ENCODE measurements at regions not wholly inside any gene's neighbourhood (a gene's known extent, or its start where the extent isn't known, plus 50 kb on each side); places are given as distances from the start of the nearest gene placed in this dataset.

DNA sequence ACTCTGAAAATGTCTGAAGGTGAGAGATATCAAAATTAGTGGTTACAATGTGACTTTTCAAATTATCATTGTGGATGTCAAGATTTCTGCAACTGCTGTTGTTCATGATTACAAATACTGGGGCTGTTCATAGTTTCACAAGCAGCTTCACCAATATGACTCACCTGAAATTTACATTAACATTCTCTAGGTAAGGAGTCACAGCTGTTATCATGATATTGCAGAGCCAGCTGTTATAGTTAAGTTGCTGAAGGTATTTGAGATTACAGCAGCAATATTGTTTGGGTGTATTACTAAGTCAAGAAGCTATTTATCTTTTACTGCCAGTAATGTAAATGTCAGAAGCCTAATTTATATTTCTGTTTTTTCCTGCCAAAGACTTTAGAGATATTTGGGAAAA lies 140.0 kb downstream of the MC4R start:
- no peak for DNase-seq (ENCODE audit: low spot score)
- Histone ChIP-seq H3K27ac (ENCODE audit: low read depth, low read length, poor library complexity, severe bottlenecking) (no peak overlapping the region), H3K36me3 (ENCODE audit: insufficient read depth, low read length, poor library complexity, severe bottlenecking) (no peaks in the 10 kb centered on the region), H3K9me3 (ENCODE audit: low read depth, low read length, poor library complexity, severe bottlenecking) (no peaks in the 10 kb centered on the region), H3K4me1 (ENCODE audit: insufficient read depth, low read length, poor library complexity, severe bottlenecking) (no peaks in the 10 kb centered on the region), H3K4me3 (ENCODE audit: low read depth, low read length, poor library complexity, severe bottlenecking) (no peak overlapping the region), H3K27me3 (replicated peaks; ENCODE audit: insufficient read depth, low read depth, low read length, poor library complexity) (peaks cover 64% of the 10 kb centered on the region)
- BruUV-seq (replicated peaks), result no TSS peak
- POLR2A ChIA-PET (ENCODE audit: low non-redundant PET), result no interaction called here
- CTCF ChIA-PET, result no interaction called here
- TF ChIP-seq, protein P1, sequence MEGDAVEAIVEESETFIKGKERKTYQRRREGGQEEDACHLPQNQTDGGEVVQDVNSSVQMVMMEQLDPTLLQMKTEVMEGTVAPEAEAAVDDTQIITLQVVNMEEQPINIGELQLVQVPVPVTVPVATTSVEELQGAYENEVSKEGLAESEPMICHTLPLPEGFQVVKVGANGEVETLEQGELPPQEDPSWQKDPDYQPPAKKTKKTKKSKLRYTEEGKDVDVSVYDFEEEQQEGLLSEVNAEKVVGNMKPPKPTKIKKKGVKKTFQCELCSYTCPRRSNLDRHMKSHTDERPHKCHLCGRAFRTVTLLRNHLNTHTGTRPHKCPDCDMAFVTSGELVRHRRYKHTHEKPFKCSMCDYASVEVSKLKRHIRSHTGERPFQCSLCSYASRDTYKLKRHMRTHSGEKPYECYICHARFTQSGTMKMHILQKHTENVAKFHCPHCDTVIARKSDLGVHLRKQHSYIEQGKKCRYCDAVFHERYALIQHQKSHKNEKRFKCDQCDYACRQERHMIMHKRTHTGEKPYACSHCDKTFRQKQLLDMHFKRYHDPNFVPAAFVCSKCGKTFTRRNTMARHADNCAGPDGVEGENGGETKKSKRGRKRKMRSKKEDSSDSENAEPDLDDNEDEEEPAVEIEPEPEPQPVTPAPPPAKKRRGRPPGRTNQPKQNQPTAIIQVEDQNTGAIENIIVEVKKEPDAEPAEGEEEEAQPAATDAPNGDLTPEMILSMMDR (conservative IDR thresholded peaks at IDR 0.05; ENCODE audit: low read depth, low read length), result no peak
- TF ChIP-seq EZH2 (IDR thresholded peaks at IDR 0.05; ENCODE audit: borderline replicate concordance, low read depth, low read length, poor library complexity, severe bottlenecking), result no peak
- intact Hi-C loops (cut with micrococcal nuclease; ENCODE audit: unreplicated experiment), result no loop called here

DNA sequence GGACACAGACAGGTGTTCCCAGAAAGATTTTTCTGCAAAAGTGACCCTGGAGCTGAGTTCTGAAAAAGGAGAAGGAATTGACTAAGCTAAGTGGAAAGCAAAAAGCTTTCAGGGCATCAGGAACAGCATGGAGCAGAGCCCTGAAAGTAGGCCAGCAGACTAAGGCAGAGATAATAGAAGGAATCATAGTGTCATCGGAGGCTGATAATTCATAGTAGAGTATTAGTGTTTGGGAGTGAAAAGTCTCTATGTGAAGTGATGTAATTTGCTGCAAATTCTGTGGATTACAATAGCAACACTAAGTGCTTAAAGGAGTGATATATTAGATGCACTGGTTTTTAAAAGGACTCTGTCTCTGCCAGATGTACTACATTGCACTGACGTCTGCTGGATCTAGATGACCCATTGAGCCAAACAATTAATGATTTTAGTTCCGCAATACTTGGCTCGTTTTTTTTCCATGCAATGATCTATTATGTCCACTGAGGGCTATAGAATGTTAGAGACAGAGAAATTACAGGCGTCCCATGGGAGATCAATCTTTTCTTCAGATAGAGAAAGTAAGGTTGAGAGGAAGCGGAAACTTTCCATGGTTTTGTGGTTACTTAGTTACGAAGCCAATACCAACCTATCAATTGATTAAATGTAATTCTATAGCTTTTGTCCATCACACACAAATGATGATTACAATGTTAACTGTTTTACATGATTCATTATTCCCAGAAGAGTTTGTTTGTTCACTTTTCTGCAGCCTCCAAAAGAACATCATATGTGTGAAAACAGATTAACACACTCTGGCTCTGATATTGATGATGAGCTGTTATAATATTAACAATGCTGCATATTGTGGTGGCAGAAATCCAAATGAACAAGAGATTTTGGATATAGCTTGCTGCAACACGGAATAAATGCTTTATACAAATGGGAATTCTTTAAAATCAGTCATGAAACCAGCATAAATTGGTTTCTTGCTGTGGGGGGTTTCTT lies 143.7 kb downstream of the MC4R start:
- no peak for TF ChIP-seq EZH2 (IDR thresholded peaks at IDR 0.05; ENCODE audit: borderline replicate concordance, low read depth, low read length, poor library complexity, severe bottlenecking)
- TF ChIP-seq, protein P1 (conservative IDR thresholded peaks at IDR 0.05; ENCODE audit: low read depth, low read length), result no peak
- ChIA-PET POLR2A (ENCODE audit: low non-redundant PET) (no interaction called here), CTCF (no interaction called here)
- Histone ChIP-seq H3K27me3 (replicated peaks; ENCODE audit: insufficient read depth, low read depth, low read length, poor library complexity) (peaks cover 31% of the 10 kb centered on the region), H3K4me1 (ENCODE audit: insufficient read depth, low read length, poor library complexity, severe bottlenecking) (no peaks in the 10 kb centered on the region), H3K9me3 (ENCODE audit: low read depth, low read length, poor library complexity, severe bottlenecking) (no peaks in the 10 kb centered on the region), H3K4me3 (ENCODE audit: low read depth, low read length, poor library complexity, severe bottlenecking) (no peak overlapping the region), H3K36me3 (ENCODE audit: insufficient read depth, low read length, poor library complexity, severe bottlenecking) (no peaks in the 10 kb centered on the region), H3K27ac (ENCODE audit: low read depth, low read length, poor library complexity, severe bottlenecking) (no peak overlapping the region)
- intact Hi-C loops (cut with micrococcal nuclease; ENCODE audit: unreplicated experiment), result no loop called here
- BruUV-seq (replicated peaks), result no TSS peak
- no peak for DNase-seq (ENCODE audit: low spot score)

DNA sequence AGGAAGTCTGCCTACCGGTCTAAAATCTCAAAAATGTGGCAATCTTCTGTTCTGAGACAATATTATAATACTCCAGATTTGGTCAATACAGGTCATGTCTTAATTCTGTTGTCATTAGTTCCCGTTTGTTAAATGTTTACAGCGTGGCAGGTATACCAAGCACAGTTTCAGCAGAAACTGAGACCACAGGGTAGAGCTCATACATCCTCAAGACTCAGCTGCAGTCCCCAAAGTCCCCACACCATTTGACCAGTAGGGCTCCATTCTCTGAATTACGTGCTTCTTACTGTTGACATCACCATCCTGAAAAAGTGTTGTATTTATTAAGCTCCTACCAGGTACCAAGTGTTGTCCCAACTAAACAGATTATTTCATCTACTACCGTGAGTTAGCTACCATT lies 157.1 kb downstream of the MC4R start:
- H3K27ac ChIP-seq (ENCODE audit: low read depth, low read length, poor library complexity, severe bottlenecking), result no peak overlapping the region
- no peak overlapping the region for H3K4me3 ChIP-seq (ENCODE audit: low read depth, low read length, poor library complexity, severe bottlenecking)
- peaks cover 24% of the 10 kb centered on the region for H3K27me3 ChIP-seq (replicated peaks; ENCODE audit: insufficient read depth, low read depth, low read length, poor library complexity)
- H3K9me3 ChIP-seq (ENCODE audit: low read depth, low read length, poor library complexity, severe bottlenecking), result no peaks in the 10 kb centered on the region
- DNase-seq (ENCODE audit: low spot score), result no peak
- CTCF ChIA-PET, result no interaction called here
- H3K36me3 ChIP-seq (ENCODE audit: insufficient read depth, low read length, poor library complexity, severe bottlenecking), result no peaks in the 10 kb centered on the region
- no peaks in the 10 kb centered on the region for H3K4me1 ChIP-seq (ENCODE audit: insufficient read depth, low read length, poor library complexity, severe bottlenecking)
- no TSS peak for BruUV-seq (replicated peaks)
- intact Hi-C loops (cut with micrococcal nuclease; ENCODE audit: unreplicated experiment), result no loop called here
- POLR2A ChIA-PET (ENCODE audit: low non-redundant PET), result no interaction called here
- TF ChIP-seq, protein P1 (conservative IDR thresholded peaks at IDR 0.05; ENCODE audit: low read depth, low read length), result no peak
- no peak for TF ChIP-seq EZH2 (IDR thresholded peaks at IDR 0.05; ENCODE audit: borderline replicate concordance, low read depth, low read length, poor library complexity, severe bottlenecking)

All from A673 (cell line).